SH-SY5Y (cell line): ENCODE measurements at regions not wholly inside any gene's neighbourhood (a gene's known extent, or its start where the extent isn't known, plus 50 kb on each side); places are given as distances from the start of the nearest gene placed in this dataset.

ENCODE experiments used
- GATA2 ChIP-seq: IDR thresholded peaks from 2 replicates; pipeline ENCODE4 v1.6.1; 2011; ENCODE audit warnings: mild to moderate bottlenecking, low read depth, low read length
- GATA3 ChIP-seq: IDR thresholded peaks from 2 replicates; pipeline ENCODE4 v1.6.1; 2011; ENCODE audit warnings: low read depth, mild to moderate bottlenecking, low read length, moderate library complexity

DNA sequence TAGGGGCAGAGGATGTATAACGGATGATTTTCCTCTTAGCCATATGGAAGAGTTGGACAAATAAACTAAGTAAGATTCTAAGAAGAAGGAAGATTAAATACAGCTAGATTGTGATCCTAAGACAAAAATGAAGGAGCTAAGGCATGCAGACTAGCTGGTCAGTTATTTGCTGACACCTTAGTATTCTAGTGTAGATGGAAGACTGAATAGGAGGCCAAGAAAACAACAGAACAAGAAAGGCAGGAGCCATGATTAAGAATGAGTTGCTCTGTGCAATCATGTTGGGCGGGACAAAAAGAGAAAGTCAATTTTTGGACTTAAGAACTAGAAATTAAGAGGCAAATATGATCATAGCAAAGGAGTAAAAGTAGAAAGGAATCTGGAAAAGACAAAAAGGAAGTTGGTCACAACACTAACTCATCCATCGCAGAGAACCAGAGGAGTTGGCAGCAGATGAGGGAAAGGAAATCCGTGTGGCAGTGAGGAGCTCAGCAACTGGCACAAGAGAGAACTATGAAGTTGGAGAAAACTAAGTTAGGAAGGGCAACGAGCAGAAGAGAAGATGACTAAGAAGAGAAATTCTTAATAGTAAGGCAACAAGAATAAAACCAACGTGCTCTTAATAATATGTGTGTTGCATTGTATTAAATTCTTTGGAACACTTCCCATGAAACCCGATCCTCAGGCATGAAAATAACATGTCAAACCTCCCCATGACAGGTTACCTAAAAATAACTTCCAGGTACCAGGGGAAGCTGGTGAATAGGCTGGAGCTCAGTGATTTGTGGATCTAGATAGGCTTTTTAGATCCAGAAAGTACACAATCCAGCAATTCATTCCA, 234.4 kb downstream of the LTN1 start:
- TF ChIP-seq GATA2: no peak
- no peak for TF ChIP-seq GATA3

- TF ChIP-seq GATA3 (no peak), GATA2 (no peak)
These were observed 237.8 kb downstream of the LTN1 start for GRCh38 chr21:28754862-28755261.

- TF ChIP-seq GATA3: no peak
- TF ChIP-seq GATA2: no peak
These were observed 238.5 kb downstream of the LTN1 start for GRCh38 chr21:28754127-28754611.

- TF ChIP-seq GATA3 (no peak), GATA2 (no peak)
These were observed 240.5 kb downstream of the LTN1 start for GRCh38 chr21:28752131-28752530.

DNA sequence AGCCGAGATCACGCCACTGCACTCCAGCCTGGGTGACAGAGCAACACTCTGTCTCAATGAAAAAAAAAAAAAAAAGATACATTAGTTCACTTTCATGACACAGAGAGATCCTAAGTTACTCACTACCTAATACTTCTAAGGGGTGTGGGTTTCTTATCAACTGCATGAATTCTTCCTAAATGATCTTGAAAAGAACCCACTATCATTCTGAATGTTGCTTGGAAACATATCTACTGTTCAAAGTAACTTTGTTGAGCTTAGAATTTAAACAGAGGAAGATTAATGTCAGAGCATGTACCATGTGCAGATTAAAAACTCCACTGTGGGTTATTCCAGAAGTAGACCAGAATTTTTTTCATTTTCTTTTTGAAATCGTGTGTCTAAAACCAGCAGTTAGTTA, 241.5 kb downstream of the LTN1 start:
- TF ChIP-seq GATA3: no peak
- no peak for TF ChIP-seq GATA2

GRCh38 chr21:28750565-28750964, 242.1 kb downstream of the LTN1 start:
- TF ChIP-seq GATA3: no peak
- no peak for TF ChIP-seq GATA2

GRCh38 chr21:28749536-28749935, 243.1 kb downstream of the LTN1 start:
- TF ChIP-seq GATA3: no peak
- TF ChIP-seq GATA2: no peak

GRCh38 chr21:28747464-28747863, 245.2 kb downstream of the LTN1 start:
- TF ChIP-seq GATA2 (no peak), GATA3 (no peak)

DNA sequence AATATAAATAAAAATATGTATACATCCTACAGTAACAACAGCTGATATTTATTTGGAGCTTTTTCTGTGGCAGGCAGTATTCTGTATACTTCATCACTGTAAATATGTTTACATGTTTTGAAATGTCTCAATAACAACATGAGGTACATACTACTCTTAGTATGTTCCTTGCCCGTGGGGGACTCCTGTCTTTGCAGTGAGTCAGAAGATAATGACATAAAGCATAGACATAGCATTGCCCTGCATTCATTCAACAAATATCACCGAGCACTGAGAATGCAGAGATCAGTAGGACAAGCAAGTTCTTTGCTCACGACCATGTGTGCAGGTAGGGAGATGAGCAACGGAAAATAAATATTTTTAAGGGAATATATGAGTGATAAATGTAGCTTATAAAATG, 246.5 kb downstream of the LTN1 start:
- no peak for TF ChIP-seq GATA2
- no peak for TF ChIP-seq GATA3

- TF ChIP-seq GATA3 (no peak), GATA2 (no peak)
These were observed 247.3 kb downstream of the LTN1 start for GRCh38 chr21:28745131-28746016.

DNA sequence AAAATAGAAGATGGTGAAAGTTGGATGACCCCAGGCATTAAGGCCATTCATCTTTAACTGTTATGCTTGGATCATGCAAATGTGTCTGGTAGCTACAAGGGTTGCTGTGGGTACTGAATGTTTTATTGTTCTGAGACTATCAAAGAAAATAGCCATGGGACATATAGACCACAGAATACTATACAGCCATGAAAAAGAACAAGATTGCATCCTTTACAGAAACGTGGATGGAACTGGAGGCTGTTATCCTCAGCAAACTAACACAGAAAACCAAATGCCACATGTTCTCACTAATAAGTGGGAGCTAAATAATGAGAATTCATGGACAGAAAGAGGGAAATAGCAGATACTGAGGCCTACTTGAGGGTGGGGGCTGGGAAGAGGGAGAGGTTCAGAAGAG, 249.0 kb downstream of the LTN1 start:
- TF ChIP-seq GATA2 (no peak), GATA3 (no peak)

GRCh38 chr21:28742527-28742926, 250.2 kb downstream of the LTN1 start:
- TF ChIP-seq GATA3 (no peak), GATA2 (no peak)

DNA sequence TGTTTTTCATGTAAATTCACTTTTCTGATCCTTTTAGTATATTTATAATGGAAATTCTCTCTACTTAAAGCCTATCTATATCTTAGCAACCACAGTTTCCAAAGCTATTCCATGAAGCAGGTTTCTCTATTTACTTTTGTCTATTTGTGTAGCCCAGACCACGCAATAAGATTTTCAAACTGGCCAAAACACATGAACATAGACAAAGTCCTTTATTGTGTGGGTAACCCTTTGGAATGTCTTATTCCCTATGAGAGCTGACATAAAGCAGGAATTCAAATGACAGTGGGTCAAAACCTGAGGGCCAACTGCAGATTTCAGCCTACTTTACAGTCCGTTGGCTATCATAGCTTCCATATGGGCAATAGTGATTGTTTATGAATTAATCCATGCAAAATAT, 252.6 kb downstream of the LTN1 start:
- TF ChIP-seq GATA2 (no peak), GATA3 (no peak)

- TF ChIP-seq GATA3 (no peak), GATA2 (no peak)
These were observed 253.8 kb downstream of the LTN1 start for GRCh38 chr21:28738882-28739281.

GRCh38 chr21:28738420-28738704, 254.3 kb downstream of the LTN1 start:
- no peak for TF ChIP-seq GATA2
- no peak for TF ChIP-seq GATA3
